A549 (cell line): ENCODE measurements at regions not wholly inside any gene's neighbourhood (a gene's known extent, or its start where the extent isn't known, plus 50 kb on each side); places are given as distances from the start of the nearest gene placed in this dataset.

ENCODE experiments used
- ATAC-seq, 2 experiments: fragments of 200-7000 bp in 1 of 2; fragments of >200 bp in 1 of 2; cut with Nextera tagmentation in 1 of 2; cut with Tn5 transposase in 1 of 2; 3 replicates each; pipeline versions ENCODE4 v1.8.0 to v1.9.1; 2018 to 2020; ENCODE audit warnings: mild to moderate bottlenecking in 1 of 2, moderate library complexity in 1 of 2
- CTCF ChIA-PET: fragments of 300-600 bp; sonication (Branson Sonifier 250); formaldehyde crosslinking; extraction: SDS; loops from one replicate; lab custom pipeline; 2021; ENCODE audit warnings: antibody characterized with exemption, inconsistent platforms; lab: Yijun Ruan, JAX
- POLR2A ChIA-PET: fragments of 350-600 bp; formaldehyde crosslinking; extraction: SDS; loops from one replicate; lab custom pipeline; 2021; ENCODE audit warnings: antibody characterized with exemption, inconsistent platforms; lab: Yijun Ruan, JAX
- DNase-seq, 2 experiments: peaks; one replicate each; pipeline versions ENCODE4 v3.0.0 to v3.0.0-alpha.2; 2011 to 2016; ENCODE audit warnings: low read depth in 1 of 2, low spot score in 1 of 2
- FAIRE-seq: peaks from 2 replicates; lab custom pipeline; 2011; peaks lifted over from hg19 to GRCh38; lab: Jason Lieb, UNC
- H3K27ac ChIP-seq, 2 experiments: fragments of >200 bp; sonication (Bioruptor Twin); formaldehyde crosslinking; 3 replicates each; pipeline ENCODE4 v1.5.1; 2016 to 2017
- H3K4me1 ChIP-seq: fragments of >200 bp; sonication (Bioruptor Twin); formaldehyde crosslinking; 3 replicates; pipeline ENCODE4 v1.6.1; 2016
- H3K4me2 ChIP-seq: fragments of >200 bp; sonication (Bioruptor Twin); formaldehyde crosslinking; 3 replicates; pipeline ENCODE4 v1.6.1; 2016
- H3K4me3 ChIP-seq: fragments of >200 bp; sonication (Bioruptor Twin); formaldehyde crosslinking; 3 replicates; pipeline ENCODE4 v1.5.1; 2016
- H3K9me3 ChIP-seq: fragments of >200 bp; sonication (Bioruptor Twin); formaldehyde crosslinking; 3 replicates; pipeline ENCODE4 v1.6.1; 2016
- ATOH8 ChIP-seq: fragments of 250-450 bp; sonication (Bioruptor Pico); IDR thresholded peaks from 2 replicates; pipeline ENCODE4 v1.5.0; 2020; ENCODE audit warnings: low read depth, mild to moderate bottlenecking, moderate library complexity
- CBX2 ChIP-seq: fragments of 200-600 bp; sonication (generic); IDR thresholded peaks from 2 replicates; pipeline ENCODE4 v1.6.1; 2016; ENCODE audit warnings: low read depth, mild to moderate bottlenecking, borderline replicate concordance
- CEBPB ChIP-seq, 2 experiments: fragments of >200 bp in 1 of 2; sonication (Bioruptor Twin) in 1 of 2; formaldehyde crosslinking in 1 of 2; IDR thresholded peaks; 2 replicates each; pipeline ENCODE4 v1.6.1; 2012 to 2016
- CHD2 ChIP-seq: fragments of 150-350 bp; IDR thresholded peaks from 2 replicates; pipeline ENCODE4 v1.6.1; 2014; ENCODE audit warnings: low read length; ENCODE audit not compliant: partially characterized antibody
- EHF ChIP-seq: fragments of 250-450 bp; sonication (Bioruptor Pico); IDR thresholded peaks from 2 replicates; pipeline ENCODE4 v1.5.0; 2020; ENCODE audit warnings: mild to moderate bottlenecking
- EHMT2 ChIP-seq: fragments of 200-600 bp; sonication (generic); IDR thresholded peaks from 2 replicates; pipeline ENCODE4 v1.6.1; 2016; ENCODE audit warnings: antibody characterized with exemption, low read depth, mild to moderate bottlenecking, moderate library complexity
- ELK1 ChIP-seq: fragments of 150-350 bp; IDR thresholded peaks from 2 replicates; pipeline ENCODE4 v1.6.1; 2014; ENCODE audit warnings: low read depth, mild to moderate bottlenecking, low read length
- ESRRA ChIP-seq: fragments of 150-350 bp; IDR thresholded peaks from 2 replicates; pipeline ENCODE4 v1.6.1; 2014; ENCODE audit warnings: mild to moderate bottlenecking, low read length, borderline replicate concordance
- FOSB ChIP-seq: fragments of 250-450 bp; sonication (Bioruptor Pico); IDR thresholded peaks from 2 replicates; pipeline ENCODE4 v1.5.0; 2020; ENCODE audit warnings: mild to moderate bottlenecking, moderate library complexity
- FOSL2 ChIP-seq, 2 experiments: fragments of 450-650 bp in 1 of 2; fragments of >200 bp in 1 of 2; sonication (Bioruptor Twin) in 1 of 2; formaldehyde crosslinking; IDR thresholded peaks; 2 replicates each; pipeline versions ENCODE4 v1.5.0 to v1.6.1; 2016 to 2020; ENCODE audit warnings: mild to moderate bottlenecking in 1 of 2, moderate library complexity in 1 of 2
- HEYL ChIP-seq: fragments of 250-450 bp; sonication (Bioruptor Pico); IDR thresholded peaks from 2 replicates; pipeline ENCODE4 v1.8.0; 2021; ENCODE audit warnings: mild to moderate bottlenecking, moderate library complexity
- HOXA7 ChIP-seq: fragments of 250-450 bp; sonication (Bioruptor Pico); IDR thresholded peaks from 2 replicates; pipeline ENCODE4 v1.5.0; 2020; ENCODE audit warnings: mild to moderate bottlenecking, moderate library complexity
- JUN ChIP-seq, 2 experiments: fragments of >200 bp; sonication (Bioruptor Twin); formaldehyde crosslinking; IDR thresholded peaks; 2 replicates in 1 of 2; 3 replicates in 1 of 2; pipeline ENCODE4 v1.6.1; 2016 to 2017
- JUNB ChIP-seq: fragments of >200 bp; sonication (Bioruptor Twin); formaldehyde crosslinking; IDR thresholded peaks from 2 replicates; pipeline ENCODE4 v1.6.1; 2016
- KDM1A ChIP-seq: fragments of 200-600 bp; sonication (generic); IDR thresholded peaks from 2 replicates; pipeline ENCODE4 v1.6.1; 2016; ENCODE audit warnings: low read depth, mild to moderate bottlenecking
- KDM5A ChIP-seq: fragments of 200-600 bp; sonication (generic); IDR thresholded peaks from 2 replicates; pipeline ENCODE4 v1.6.1; 2016; ENCODE audit warnings: antibody characterized with exemption, mild to moderate bottlenecking
- MAX ChIP-seq: IDR thresholded peaks from 2 replicates; pipeline ENCODE4 v1.6.1; 2012
- MYC ChIP-seq: IDR thresholded peaks from 2 replicates; pipeline ENCODE4 v1.6.1; 2012; ENCODE audit warnings: mild to moderate bottlenecking, inconsistent platforms, low read length, improper control_type of control experiment, borderline replicate concordance
- NFE2L2 ChIP-seq: fragments of 150-350 bp; conservative IDR thresholded peaks from 2 replicates; pipeline ENCODE4 v1.6.1; 2014; ENCODE audit warnings: low read length
- NPAS2 ChIP-seq: fragments of 250-450 bp; sonication (Bioruptor Pico); IDR thresholded peaks from 2 replicates; pipeline ENCODE4 v1.8.0; 2022; ENCODE audit warnings: mild to moderate bottlenecking, moderate library complexity, borderline replicate concordance
- PBX3 ChIP-seq: IDR thresholded peaks from 2 replicates; pipeline ENCODE4 v1.6.1; 2012
- PHF8 ChIP-seq: fragments of 200-600 bp; sonication (generic); IDR thresholded peaks from 2 replicates; pipeline ENCODE4 v1.6.1; 2016; ENCODE audit warnings: low read depth, mild to moderate bottlenecking, antibody characterized with exemption, moderate library complexity, borderline replicate concordance
- RARB ChIP-seq: fragments of 250-450 bp; sonication (Bioruptor Pico); IDR thresholded peaks from 2 replicates; pipeline ENCODE4 v1.8.0; 2021; ENCODE audit warnings: mild to moderate bottlenecking, moderate library complexity
- SMC3 ChIP-seq: fragments of >200 bp; sonication (Bioruptor Twin); formaldehyde crosslinking; IDR thresholded peaks from 3 replicates; pipeline ENCODE4 v1.6.1; 2018; ENCODE audit warnings: inconsistent platforms
- SREBF2 ChIP-seq: fragments of 450-650 bp; IDR thresholded peaks from 2 replicates; pipeline ENCODE4 v1.6.1; 2014; ENCODE audit warnings: mild to moderate bottlenecking, moderate library complexity
- TP53 ChIP-seq: fragments of 250-450 bp; sonication (Bioruptor Pico); IDR thresholded peaks from 2 replicates; pipeline ENCODE4 v1.5.0; 2021; ENCODE audit warnings: mild to moderate bottlenecking, moderate library complexity
- WGBS: methylation state at CpG from one replicate; pipeline ENCODE4 v1.1.6; 2017; ENCODE audit errors: missing lambda C conversion rate; 5-methylcytosine and 5-hydroxymethylcytosine counted together

GRCh38 chr2:203789618-203790017 lies 78.0 kb upstream of the CTLA4 start:
- H3K4me3 ChIP-seq, result no peak overlapping the region
- no peak overlapping the region for H3K27ac ChIP-seq
- no peaks in the 10 kb centered on the region for H3K9me3 ChIP-seq
- no peaks in the 10 kb centered on the region for H3K4me1 ChIP-seq
- CTCF ChIA-PET, result no interaction called here
- no peak overlapping the region for H3K4me2 ChIP-seq
- ATAC-seq (no peak), FAIRE-seq (no peak)
- POLR2A ChIA-PET, result no interaction called here
- TF ChIP-seq SMC3 (no peak), FOSL2 (IDR thresholded peaks at IDR 0.05) (no peak), FOSL2 (CRISPR knock-in tag; IDR thresholded peaks at IDR 0.05) (no peak), TP53 (CRISPR knock-in tag) (no peak), EHF (CRISPR knock-in tag) (no peak), PBX3 (no peak), JUNB (no peak), FOSB (CRISPR knock-in tag) (no peak), CHD2 (no peak), EHMT2 (no peak), NPAS2 (CRISPR knock-in tag) (no peak), SREBF2 (no peak), JUN (IDR thresholded peaks at IDR 0.05) (no peak), KDM1A (no peak), KDM5A (no peak), RARB (CRISPR knock-in tag) (no peak), ATOH8 (CRISPR knock-in tag) (no peak)
- TF ChIP-seq, all 56 proteins: peak for 0
- DNase-seq, result no peak

GRCh38 chr2:203790134-203790852 lies 77.3 kb upstream of the CTLA4 start:
- Histone ChIP-seq H3K4me3 (no peak overlapping the region), H3K9me3 (no peaks in the 10 kb centered on the region), H3K4me2 (no peak overlapping the region), H3K27ac (no peak overlapping the region), H3K4me1 (no peaks in the 10 kb centered on the region)
- TF ChIP-seq CEBPB (IDR thresholded peaks at IDR 0.05), result peak; percentile 7 to 47; a peak in 2 of 4 replicates
- no peak for TF ChIP-seq MYC
- ChIA-PET POLR2A (no interaction called here), CTCF (interaction anchor here (1.0 kb wide), 1 partner anchor 25 kb away, joined by 3 read pairs; no protein-coding TSS in a partner anchor)
- 73% methylated on average over 2 of the region's 2 CpGs for WGBS
- ATAC-seq (no peak), DNase-seq (no peak), FAIRE-seq (no peak)

- Histone ChIP-seq H3K9me3 (no peaks in the 10 kb centered on the region), H3K4me3 (no peak overlapping the region), H3K4me2 (no peak overlapping the region), H3K4me1 (no peaks in the 10 kb centered on the region), H3K27ac (no peak overlapping the region)
- CTCF ChIA-PET, result interaction anchor here (0.5 to 2.5 kb wide), 2 partner anchors 19 to 288 kb away, joined by 3 to 10 read pairs; no protein-coding TSS in a partner anchor
- POLR2A ChIA-PET, result no interaction called here
- no peak for TF ChIP-seq TP53 (CRISPR knock-in tag)
- TF ChIP-seq HEYL, result no peak
- TF ChIP-seq NFE2L2, result no peak
- TF ChIP-seq ELK1, result no peak
- no peak for TF ChIP-seq HOXA7
- TF ChIP-seq RARB (CRISPR knock-in tag), result no peak
- TF ChIP-seq CEBPB (IDR thresholded peaks at IDR 0.05), result no peak
- no peak for TF ChIP-seq PHF8
- TF ChIP-seq ESRRA, result no peak
- TF ChIP-seq CBX2, result no peak
- no peak for TF ChIP-seq NPAS2 (CRISPR knock-in tag)
- TF ChIP-seq MAX, result no peak
- DNase-seq, result no peak
- WGBS, result 68% methylated on average over 5 of the region's 5 CpGs
- FAIRE-seq, result no peak
- no peak for ATAC-seq
Observed at GRCh38 chr2:203796248-203797010, 71.1 kb upstream of the CTLA4 start.
